Stimulated activated CD8-positive, alpha-beta memory T cell treated with anti-CD3 and anti-CD28 coated beads, Interleukin-15, amount 100 ng/mL, for 48 hours (primary cell): ENCODE measurements at regions not wholly inside any gene's neighbourhood (a gene's known extent, or its start where the extent isn't known, plus 50 kb on each side); places are given as distances from the start of the nearest gene placed in this dataset.

Experiments used
- DNase-seq, 2 donors: peaks; one replicate each; pipeline ENCODE4 v3.0.0-alpha.2; 2020; ENCODE audit warnings: low read depth in 2 of 2

- no peak for DNase-seq
Measured at GRCh38 chr12:88998421-88998820, 353.9 kb downstream of the DUSP6 start.

DNA sequence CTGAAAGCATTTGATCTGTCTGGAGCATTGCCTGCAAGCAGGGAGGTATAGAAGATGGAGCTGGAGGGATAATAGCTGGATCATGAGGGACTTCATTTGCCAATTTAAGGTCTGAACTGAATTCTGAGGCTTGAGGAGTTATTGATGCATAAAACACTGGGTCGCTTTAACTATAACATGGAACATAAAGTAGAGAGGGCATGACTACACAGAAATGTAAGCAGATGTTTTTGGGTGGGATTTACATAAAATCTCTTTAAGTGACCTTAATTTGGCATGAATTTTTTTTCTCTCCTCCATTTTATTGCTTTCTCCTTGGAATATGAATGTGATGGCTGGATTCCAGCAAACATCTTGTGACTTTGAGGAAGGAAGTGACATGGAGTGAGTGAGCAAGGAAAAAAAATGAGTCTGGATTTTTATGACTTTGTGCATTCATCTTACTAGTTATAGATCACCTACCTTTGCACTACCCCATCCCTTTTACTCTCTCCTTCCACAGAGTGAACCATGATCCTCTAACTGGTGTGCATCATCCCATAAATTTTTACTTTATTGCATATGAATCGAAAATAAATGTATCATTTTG is 356.0 kb downstream of the DUSP6 start:
- DNase-seq: no peak

DNA sequence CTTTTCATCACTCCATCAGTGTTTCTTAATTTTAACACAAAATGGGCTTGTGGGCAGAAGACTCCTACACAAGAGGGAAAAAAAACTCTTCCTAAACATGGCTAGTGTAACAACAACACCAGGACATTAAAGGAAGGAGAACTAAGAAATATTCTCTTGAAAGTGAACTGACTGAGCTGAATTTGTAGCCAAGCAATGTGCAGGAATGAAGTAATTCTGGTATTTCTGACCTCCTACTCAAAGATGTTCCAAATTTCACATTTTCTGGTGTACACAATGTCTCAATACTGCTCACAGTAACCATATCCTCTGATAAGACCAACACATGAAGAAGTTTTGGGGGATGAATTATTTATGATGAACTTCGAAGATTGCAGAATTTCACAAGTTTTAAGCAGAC is 357.3 kb downstream of the DUSP6 start:
- no peak for DNase-seq

GRCh38 chr12:88994537-88994936 is 357.8 kb downstream of the DUSP6 start:
- no peak for DNase-seq

- DNase-seq: no peak
Measured at GRCh38 chr12:88993651-88994050, 358.6 kb downstream of the DUSP6 start.

- no peak for DNase-seq
Measured at GRCh38 chr12:88986056-88986455, 366.2 kb downstream of the DUSP6 start.

DNA sequence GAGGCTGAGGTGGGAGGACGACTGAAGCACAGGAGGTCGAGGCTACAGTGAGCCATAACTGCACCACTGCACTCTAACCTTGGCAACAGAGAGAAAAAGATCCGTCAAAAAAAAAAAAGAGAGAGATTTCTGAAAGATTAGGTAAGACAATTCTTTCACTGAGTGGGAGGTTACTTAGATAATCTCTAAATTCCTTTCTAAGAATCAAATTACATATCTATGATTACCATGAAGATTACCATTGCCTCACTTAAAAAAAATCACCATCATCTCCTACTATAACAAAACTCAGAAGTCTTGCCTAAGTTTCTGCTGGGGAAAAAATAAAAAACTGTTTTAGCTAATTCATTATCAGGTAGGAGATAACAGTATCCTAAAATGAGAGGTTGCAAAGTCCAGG is 366.7 kb downstream of the DUSP6 start:
- DNase-seq: no peak

- DNase-seq: no peak
Measured at GRCh38 chr12:88985011-88985410, 367.3 kb downstream of the DUSP6 start.

GRCh38 chr12:88982694-88983093 is 369.6 kb downstream of the DUSP6 start:
- no peak for DNase-seq

DNA sequence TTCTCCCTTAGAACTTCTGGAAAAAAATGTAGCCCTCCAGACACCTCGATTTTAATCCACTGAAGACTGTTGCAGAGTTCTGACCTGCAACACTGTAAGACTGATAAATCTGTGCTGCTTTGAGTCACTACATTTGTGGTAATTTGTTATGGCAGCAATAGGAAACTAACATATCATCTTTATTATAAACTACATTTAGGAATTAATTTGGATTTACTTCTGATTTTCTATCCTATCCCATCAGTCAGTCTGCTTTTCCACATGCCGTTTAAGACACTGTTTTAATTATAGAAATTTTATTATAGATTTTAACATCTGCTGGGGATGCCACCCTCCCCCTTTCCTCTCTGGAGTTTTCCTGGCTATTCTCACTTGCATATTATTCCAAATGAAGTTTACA is 375.2 kb downstream of the DUSP6 start:
- DNase-seq: no peak

- no peak for DNase-seq
Measured at GRCh38 chr12:88973998-88974397, 378.3 kb downstream of the DUSP6 start.

DNA sequence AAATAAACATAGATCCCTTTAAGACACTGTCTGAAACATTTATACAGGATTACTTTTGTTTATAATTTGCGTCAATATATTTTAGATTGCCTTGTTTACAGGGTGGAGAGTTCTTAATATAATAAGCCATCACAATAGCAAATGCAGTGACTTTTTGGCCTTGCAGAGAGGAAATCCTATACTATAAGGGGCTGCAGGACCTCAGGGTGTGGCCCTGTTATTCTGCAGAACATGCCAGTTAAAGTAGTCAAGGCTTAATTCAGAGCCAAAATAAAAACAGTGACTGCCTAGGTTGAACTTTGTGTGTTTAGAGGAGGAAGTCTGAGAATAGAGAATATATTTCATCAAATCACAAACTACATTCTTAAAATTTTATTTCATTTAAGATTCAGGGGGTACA is 381.6 kb downstream of the DUSP6 start:
- DNase-seq: no peak

DNA sequence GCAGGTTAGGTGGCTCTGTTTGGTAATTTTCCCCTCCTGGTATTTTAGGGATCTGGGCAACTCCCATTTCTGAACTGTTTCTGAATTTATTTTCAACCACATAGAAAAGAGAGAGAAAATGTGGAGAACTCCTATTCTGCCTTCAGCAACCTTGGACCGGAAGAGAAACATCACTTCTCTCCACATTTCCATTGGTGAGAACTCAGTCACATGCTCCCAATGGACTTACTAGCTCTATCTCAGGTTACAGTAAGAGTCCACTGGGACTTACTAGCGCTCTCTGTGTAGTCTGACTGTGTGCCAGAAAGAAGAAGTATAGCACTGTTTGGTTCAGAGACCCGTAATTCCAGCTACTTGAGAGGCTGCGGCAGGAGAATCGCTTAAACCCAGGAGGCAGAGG is 383.2 kb downstream of the DUSP6 start:
- DNase-seq: no peak

DNA sequence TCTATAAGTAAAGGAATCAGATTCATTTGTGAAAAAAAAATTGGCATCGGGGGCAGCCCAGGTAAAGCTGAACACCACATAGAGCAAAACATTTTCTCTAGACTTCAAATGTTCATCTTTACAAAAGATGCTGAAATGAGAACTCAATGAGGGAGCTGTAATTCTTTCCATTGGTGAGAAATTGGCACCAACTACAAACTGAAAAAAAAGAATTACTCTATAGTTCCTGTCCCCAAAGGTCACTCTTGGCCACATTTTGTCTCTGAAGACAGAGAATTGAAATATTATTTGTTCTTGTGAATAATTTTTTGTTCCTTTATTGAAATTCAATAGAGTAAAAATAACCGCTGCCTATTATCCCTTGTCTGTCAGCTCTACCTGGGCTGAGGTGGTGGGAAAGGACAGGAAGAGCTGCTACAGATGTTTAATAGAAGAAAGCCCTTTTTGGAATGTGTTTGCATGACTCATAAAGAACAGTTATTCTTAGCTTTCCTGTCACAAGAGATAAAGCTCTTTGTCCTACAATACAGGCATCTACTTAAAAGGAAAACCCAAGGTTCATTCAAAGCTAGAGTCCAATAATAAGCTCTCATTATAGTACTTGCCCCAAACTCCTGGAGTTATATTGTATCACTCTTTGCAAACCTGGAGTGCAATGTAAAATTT is 380.1 kb upstream of the KITLG start:
- DNase-seq: no peak

- no peak for DNase-seq
Measured at GRCh38 chr12:88958946-88959345, 378.7 kb upstream of the KITLG start.

- no peak for DNase-seq
Measured at GRCh38 chr12:88958153-88958552, 377.9 kb upstream of the KITLG start.

GRCh38 chr12:88957358-88957757 is 377.1 kb upstream of the KITLG start:
- no peak for DNase-seq

GRCh38 chr12:88955531-88955930 is 375.3 kb upstream of the KITLG start:
- no peak for DNase-seq

DNA sequence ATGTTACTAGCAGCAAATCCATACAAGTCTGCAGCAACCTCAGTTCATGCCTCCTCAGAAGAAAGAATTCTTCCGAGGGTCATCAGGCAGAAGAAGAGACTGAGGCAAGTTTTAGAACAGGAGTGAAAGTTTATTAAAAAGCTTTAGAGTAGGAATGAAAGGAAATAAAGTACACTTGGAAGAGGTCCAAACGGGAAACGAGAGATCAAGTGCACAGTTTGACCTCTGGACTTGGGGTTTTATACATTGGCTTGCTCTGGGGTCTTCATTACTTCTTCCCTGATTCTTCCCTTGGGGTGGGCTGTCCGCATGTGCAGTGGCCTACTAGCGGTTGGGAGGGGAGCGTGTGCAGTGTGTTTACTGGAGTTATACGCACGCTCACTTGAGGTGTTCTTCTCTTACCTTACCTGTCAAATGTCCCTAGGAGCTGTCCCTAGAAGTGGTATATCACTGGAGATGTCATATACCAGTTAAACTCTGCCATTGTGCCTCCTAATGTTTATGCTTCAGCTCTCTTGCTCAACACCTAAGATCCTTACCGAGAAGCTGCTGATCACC is 372.8 kb upstream of the KITLG start:
- no peak for DNase-seq

DNA sequence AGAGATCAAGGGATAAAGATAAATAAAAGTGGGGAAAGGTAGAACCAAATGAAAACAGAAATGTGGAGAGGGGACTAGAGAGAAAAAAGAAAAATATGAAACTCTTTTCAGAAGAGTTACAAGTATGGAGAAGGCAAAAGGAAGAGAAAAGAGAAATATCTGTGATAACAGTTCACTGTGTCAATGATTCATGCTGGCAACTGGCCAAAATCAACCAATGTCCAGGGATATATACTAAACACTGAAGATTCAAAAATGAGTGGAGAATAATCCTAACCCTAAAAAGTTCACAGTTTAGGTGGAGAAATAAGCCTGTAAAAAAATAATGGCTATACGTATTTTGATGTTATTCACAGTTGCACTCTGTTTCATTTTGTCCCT is 372.3 kb upstream of the KITLG start:
- DNase-seq: no peak

- no peak for DNase-seq
Measured at GRCh38 chr12:88951860-88952561, 371.7 kb upstream of the KITLG start.

DNA sequence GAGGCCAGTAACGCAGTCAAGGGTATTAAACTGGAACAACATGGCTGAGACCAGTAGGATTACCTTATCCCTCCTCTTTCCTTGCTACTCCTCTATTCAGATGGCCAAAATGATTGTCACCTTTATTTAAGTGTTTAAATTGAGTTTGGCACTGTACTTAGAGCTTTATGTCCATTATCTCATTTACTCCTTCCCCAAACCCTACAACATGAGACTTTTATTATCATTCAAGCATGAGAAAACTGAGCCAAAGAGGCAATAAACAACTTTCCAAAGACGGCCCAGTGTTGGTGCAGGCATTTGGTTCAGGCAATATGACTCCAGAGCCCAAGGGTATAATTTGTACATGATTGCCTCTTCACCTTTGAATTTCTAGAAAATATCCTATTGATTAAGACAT is 370.9 kb upstream of the KITLG start:
- DNase-seq: no peak

GRCh38 chr12:88947486-88948043 is 367.3 kb upstream of the KITLG start:
- no peak for DNase-seq
